GM23338 (cell line): ENCODE measurements at regions not wholly inside any gene's neighbourhood (a gene's known extent, or its start where the extent isn't known, plus 50 kb on each side); places are given as distances from the start of the nearest gene placed in this dataset.

Experiments used
- ATAC-seq: fragments of 200-7000 bp; cut with Tn5 transposase; 3 replicates; pipeline ENCODE4 v1.9.1; 2020
- DNase-seq: peaks from one replicate; pipeline ENCODE4 v3.0.0-alpha.2; 2015; ENCODE audit warnings: low spot score
- H2AFZ ChIP-seq: fragments of 200-600 bp; sonication (generic); 2 replicates; pipeline ENCODE4 v1.8.0; 2016; ENCODE audit warnings: antibody characterized with exemption, mild to moderate bottlenecking, moderate library complexity
- H3F3A ChIP-seq: fragments of 200-600 bp; sonication (generic); replicated peaks from 2 replicates; pipeline ENCODE4 v1.8.0; 2017; ENCODE audit warnings: antibody characterized with exemption, mixed run types, low read depth
- H3K27ac ChIP-seq: fragments of 200-600 bp; sonication (generic); 2 replicates; pipeline ENCODE4 v1.6.1; 2016; ENCODE audit warnings: low read depth
- H3K27me3 ChIP-seq: fragments of 200-600 bp; sonication (generic); 2 replicates; pipeline ENCODE4 v1.8.0; 2016; ENCODE audit warnings: mild to moderate bottlenecking, mixed run types, moderate library complexity; ENCODE audit not compliant: insufficient read depth
- H3K36me3 ChIP-seq: fragments of 200-600 bp; sonication (generic); 2 replicates; pipeline ENCODE4 v1.8.0; 2016; ENCODE audit warnings: mild to moderate bottlenecking; ENCODE audit not compliant: insufficient read depth
- H3K4me1 ChIP-seq: fragments of 200-600 bp; sonication (generic); 2 replicates; pipeline ENCODE4 v1.8.0; 2016; ENCODE audit warnings: mild to moderate bottlenecking, moderate library complexity; ENCODE audit not compliant: insufficient read depth
- H3K4me2 ChIP-seq: fragments of 200-600 bp; sonication (generic); 2 replicates; pipeline ENCODE4 v1.7.1; 2017; ENCODE audit warnings: mixed run types
- H3K4me3 ChIP-seq: fragments of 200-600 bp; sonication (generic); 2 replicates; pipeline ENCODE4 v1.6.1; 2016; ENCODE audit warnings: mixed run types
- H3K79me2 ChIP-seq: fragments of 200-600 bp; sonication (generic); replicated peaks from 2 replicates; pipeline ENCODE4 v1.8.0; 2017; ENCODE audit warnings: mild to moderate bottlenecking; ENCODE audit not compliant: insufficient read depth
- H3K9me2 ChIP-seq: fragments of 200-600 bp; sonication (generic); 2 replicates; pipeline ENCODE4 v1.8.0; 2017; ENCODE audit not compliant: insufficient read depth
- H4K20me1 ChIP-seq: fragments of 200-600 bp; sonication (generic); replicated peaks from 2 replicates; pipeline ENCODE4 v1.8.0; 2017; ENCODE audit warnings: mild to moderate bottlenecking; ENCODE audit not compliant: insufficient read depth
- H3K27ac Mint-ChIP-seq: 2 replicates; pipeline ENCODE4 v1.8.0; 2020; ENCODE audit warnings: inconsistent platforms, mild to moderate bottlenecking, moderate library complexity, mixed read lengths
- H3K27me3 Mint-ChIP-seq: 3 replicates; pipeline ENCODE4 v1.8.0; 2022; ENCODE audit warnings: low read depth, mild to moderate bottlenecking, moderate library complexity, mixed read lengths, inconsistent platforms; ENCODE audit not compliant: insufficient read depth, poor library complexity
- H3K36me3 Mint-ChIP-seq: 3 replicates; pipeline ENCODE4 v1.8.0; 2021; ENCODE audit warnings: low read depth, mild to moderate bottlenecking, inconsistent platforms, moderate library complexity, mixed read lengths
- H3K4me1 Mint-ChIP-seq: 3 replicates; pipeline ENCODE4 v1.8.0; 2020; ENCODE audit warnings: mild to moderate bottlenecking, inconsistent platforms, mixed read lengths
- H3K4me3 Mint-ChIP-seq: 3 replicates; pipeline ENCODE4 v1.8.0; 2021; ENCODE audit warnings: moderate library complexity, mild to moderate bottlenecking, inconsistent platforms, mixed read lengths
- H3K9me3 Mint-ChIP-seq: 3 replicates; pipeline ENCODE4 v1.8.0; 2020; ENCODE audit warnings: moderate library complexity, mild to moderate bottlenecking, inconsistent platforms, mixed read lengths
- CREB1 ChIP-seq: fragments of 250-450 bp; sonication (Bioruptor Pico); IDR thresholded peaks from 2 replicates; pipeline ENCODE4 v1.5.0; 2020; ENCODE audit warnings: low read depth, mild to moderate bottlenecking, moderate library complexity
- EZH2 ChIP-seq: fragments of 200-600 bp; sonication (generic); IDR thresholded peaks from one replicate; pipeline ENCODE4 v1.8.0; 2017; ENCODE audit warnings: antibody characterized with exemption, mild to moderate bottlenecking, low read depth; ENCODE audit not compliant: unreplicated experiment
- EZH2phosphoT487 ChIP-seq: fragments of 200-600 bp; sonication (generic); IDR thresholded peaks from one replicate; pipeline ENCODE4 v1.8.1; 2018; ENCODE audit warnings: antibody characterized with exemption; ENCODE audit not compliant: unreplicated experiment
- JUNB ChIP-seq: IDR thresholded peaks from one replicate; pipeline ENCODE4 v1.6.1; 2016; ENCODE audit warnings: antibody characterized with exemption; ENCODE audit not compliant: unreplicated experiment
- NANOG ChIP-seq: IDR thresholded peaks from 2 replicates; pipeline ENCODE4 v1.6.1; 2016; ENCODE audit warnings: antibody characterized with exemption, borderline replicate concordance
- POLR2AphosphoS5 ChIP-seq: IDR thresholded peaks from 2 replicates; pipeline ENCODE4 v1.6.1; 2016; ENCODE audit warnings: antibody characterized with exemption, low read depth
- STAT1 ChIP-seq: IDR thresholded peaks from one replicate; pipeline ENCODE4 v1.6.1; 2016; ENCODE audit warnings: antibody characterized with exemption; ENCODE audit not compliant: unreplicated experiment
- ZNF114 ChIP-seq: fragments of 250-450 bp; sonication (Bioruptor Pico); IDR thresholded peaks from 2 replicates; pipeline ENCODE4 v1.5.0; 2020; ENCODE audit warnings: mild to moderate bottlenecking, moderate library complexity
- ZNF331 ChIP-seq: fragments of 250-450 bp; sonication (Bioruptor Pico); IDR thresholded peaks from 2 replicates; pipeline ENCODE4 v1.5.0; 2020; ENCODE audit warnings: low read depth, mild to moderate bottlenecking, moderate library complexity
- TF ChIP-seq, protein P1 (sequence below), 2 experiments: fragments of 200-600 bp in 1 of 2; sonication (generic) in 1 of 2; conservative IDR thresholded peaks; 2 replicates each; pipeline versions ENCODE4 v1.5.1 to v1.6.1; 2016 to 2017; ENCODE audit warnings: antibody characterized with exemption in 2 of 2, low read depth in 2 of 2, mild to moderate bottlenecking in 2 of 2, moderate library complexity in 1 of 2
- TF ChIP-seq, protein P2 (sequence below): fragments of 250-450 bp; sonication (Bioruptor Pico); IDR thresholded peaks from 2 replicates; pipeline ENCODE4 v1.5.0; 2020; ENCODE audit warnings: mild to moderate bottlenecking, moderate library complexity
- TF ChIP-seq, protein P3 (sequence below): IDR thresholded peaks from one replicate; pipeline ENCODE4 v1.6.1; 2018; ENCODE audit warnings: antibody characterized with exemption; ENCODE audit not compliant: unreplicated experiment
- TF ChIP-seq, protein P4 (sequence below): IDR thresholded peaks from 2 replicates; pipeline ENCODE4 v1.6.1; 2016; ENCODE audit warnings: antibody characterized with exemption

DNA sequence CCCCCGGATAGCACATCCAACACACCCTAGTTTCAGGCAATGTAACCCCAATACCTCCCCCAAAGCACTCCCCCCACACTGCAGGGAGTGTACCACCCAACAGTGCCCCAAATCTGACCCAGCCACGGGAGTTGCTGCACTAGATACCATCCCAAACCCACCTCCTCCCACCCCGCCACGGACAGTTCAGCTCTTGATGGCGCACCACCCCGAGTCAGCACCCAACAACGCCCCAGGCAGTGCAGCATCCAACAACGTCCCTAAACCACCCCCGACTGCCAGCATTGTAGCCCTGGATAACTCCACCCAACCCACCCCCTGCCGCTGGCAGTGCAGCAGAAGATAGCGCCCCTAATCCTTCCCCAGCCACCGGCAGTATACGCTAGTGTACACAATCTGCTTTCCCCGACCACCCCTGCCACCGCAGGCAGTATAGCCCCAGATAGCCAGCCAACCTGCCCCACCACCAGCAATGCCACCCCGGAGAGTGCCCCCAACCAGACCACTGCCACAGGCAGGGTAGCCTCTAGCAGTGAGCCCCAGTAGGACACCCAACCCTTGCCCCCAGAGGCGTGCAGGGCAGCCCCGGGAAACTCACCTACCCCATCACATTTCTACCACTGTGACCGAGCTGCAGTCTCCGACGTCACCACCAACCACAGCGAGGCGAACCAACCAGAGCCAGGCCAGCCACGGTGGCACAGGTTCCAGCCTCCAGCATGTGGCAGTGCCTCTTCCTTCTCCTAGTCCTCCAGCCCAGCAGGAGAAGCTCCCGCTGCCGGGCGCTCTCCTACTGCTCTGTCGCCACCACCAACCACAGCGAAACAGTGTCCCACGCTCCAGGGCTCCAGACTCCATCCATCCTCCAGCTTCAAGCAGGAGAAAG lies 178.1 kb downstream of the POTEB3 start:
- Histone ChIP-seq H3K27me3 (no peaks in the 10 kb centered on the region), H3F3A (no peaks in the 10 kb centered on the region), H3K36me3 (peaks cover 32% of the 10 kb centered on the region), H3K27ac (no peak overlapping the region), H3K9me2 (no peaks in the 10 kb centered on the region), H3K4me3 (no peak overlapping the region), H3K79me2 (no peaks in the 10 kb centered on the region), H4K20me1 (no peaks in the 10 kb centered on the region), H3K4me2 (no peak overlapping the region), H3K4me1 (no peaks in the 10 kb centered on the region), H2AFZ (no peak overlapping the region)
- no peak for DNase-seq
- Mint-ChIP-seq H3K27ac (no peak overlapping the region), H3K4me3 (no peak overlapping the region; the same call in 2 of the 3 replicates), H3K27me3 (peaks cover 16% of the 10 kb centered on the region), H3K4me1 (no peaks in the 10 kb centered on the region; the same call in 2 of the 3 replicates), H3K36me3 (peaks cover 56% of the 10 kb centered on the region), H3K9me3 (peaks cover 91% of the 10 kb centered on the region)
- no peak for ATAC-seq
- TF ChIP-seq EZH2 (no peak), ZNF331 (CRISPR knock-in tag) (no peak), NANOG (no peak), CREB1 (CRISPR knock-in tag) (no peak), STAT1 (no peak), POLR2AphosphoS5 (no peak), EZH2phosphoT487 (no peak), ZNF114 (CRISPR knock-in tag) (no peak), JUNB (no peak)
- TF ChIP-seq, protein P1, sequence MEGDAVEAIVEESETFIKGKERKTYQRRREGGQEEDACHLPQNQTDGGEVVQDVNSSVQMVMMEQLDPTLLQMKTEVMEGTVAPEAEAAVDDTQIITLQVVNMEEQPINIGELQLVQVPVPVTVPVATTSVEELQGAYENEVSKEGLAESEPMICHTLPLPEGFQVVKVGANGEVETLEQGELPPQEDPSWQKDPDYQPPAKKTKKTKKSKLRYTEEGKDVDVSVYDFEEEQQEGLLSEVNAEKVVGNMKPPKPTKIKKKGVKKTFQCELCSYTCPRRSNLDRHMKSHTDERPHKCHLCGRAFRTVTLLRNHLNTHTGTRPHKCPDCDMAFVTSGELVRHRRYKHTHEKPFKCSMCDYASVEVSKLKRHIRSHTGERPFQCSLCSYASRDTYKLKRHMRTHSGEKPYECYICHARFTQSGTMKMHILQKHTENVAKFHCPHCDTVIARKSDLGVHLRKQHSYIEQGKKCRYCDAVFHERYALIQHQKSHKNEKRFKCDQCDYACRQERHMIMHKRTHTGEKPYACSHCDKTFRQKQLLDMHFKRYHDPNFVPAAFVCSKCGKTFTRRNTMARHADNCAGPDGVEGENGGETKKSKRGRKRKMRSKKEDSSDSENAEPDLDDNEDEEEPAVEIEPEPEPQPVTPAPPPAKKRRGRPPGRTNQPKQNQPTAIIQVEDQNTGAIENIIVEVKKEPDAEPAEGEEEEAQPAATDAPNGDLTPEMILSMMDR (conservative IDR thresholded peaks at IDR 0.05; ENCODE audit: low read depth in 2 of 2) = no peak
- TF ChIP-seq, protein P2, sequence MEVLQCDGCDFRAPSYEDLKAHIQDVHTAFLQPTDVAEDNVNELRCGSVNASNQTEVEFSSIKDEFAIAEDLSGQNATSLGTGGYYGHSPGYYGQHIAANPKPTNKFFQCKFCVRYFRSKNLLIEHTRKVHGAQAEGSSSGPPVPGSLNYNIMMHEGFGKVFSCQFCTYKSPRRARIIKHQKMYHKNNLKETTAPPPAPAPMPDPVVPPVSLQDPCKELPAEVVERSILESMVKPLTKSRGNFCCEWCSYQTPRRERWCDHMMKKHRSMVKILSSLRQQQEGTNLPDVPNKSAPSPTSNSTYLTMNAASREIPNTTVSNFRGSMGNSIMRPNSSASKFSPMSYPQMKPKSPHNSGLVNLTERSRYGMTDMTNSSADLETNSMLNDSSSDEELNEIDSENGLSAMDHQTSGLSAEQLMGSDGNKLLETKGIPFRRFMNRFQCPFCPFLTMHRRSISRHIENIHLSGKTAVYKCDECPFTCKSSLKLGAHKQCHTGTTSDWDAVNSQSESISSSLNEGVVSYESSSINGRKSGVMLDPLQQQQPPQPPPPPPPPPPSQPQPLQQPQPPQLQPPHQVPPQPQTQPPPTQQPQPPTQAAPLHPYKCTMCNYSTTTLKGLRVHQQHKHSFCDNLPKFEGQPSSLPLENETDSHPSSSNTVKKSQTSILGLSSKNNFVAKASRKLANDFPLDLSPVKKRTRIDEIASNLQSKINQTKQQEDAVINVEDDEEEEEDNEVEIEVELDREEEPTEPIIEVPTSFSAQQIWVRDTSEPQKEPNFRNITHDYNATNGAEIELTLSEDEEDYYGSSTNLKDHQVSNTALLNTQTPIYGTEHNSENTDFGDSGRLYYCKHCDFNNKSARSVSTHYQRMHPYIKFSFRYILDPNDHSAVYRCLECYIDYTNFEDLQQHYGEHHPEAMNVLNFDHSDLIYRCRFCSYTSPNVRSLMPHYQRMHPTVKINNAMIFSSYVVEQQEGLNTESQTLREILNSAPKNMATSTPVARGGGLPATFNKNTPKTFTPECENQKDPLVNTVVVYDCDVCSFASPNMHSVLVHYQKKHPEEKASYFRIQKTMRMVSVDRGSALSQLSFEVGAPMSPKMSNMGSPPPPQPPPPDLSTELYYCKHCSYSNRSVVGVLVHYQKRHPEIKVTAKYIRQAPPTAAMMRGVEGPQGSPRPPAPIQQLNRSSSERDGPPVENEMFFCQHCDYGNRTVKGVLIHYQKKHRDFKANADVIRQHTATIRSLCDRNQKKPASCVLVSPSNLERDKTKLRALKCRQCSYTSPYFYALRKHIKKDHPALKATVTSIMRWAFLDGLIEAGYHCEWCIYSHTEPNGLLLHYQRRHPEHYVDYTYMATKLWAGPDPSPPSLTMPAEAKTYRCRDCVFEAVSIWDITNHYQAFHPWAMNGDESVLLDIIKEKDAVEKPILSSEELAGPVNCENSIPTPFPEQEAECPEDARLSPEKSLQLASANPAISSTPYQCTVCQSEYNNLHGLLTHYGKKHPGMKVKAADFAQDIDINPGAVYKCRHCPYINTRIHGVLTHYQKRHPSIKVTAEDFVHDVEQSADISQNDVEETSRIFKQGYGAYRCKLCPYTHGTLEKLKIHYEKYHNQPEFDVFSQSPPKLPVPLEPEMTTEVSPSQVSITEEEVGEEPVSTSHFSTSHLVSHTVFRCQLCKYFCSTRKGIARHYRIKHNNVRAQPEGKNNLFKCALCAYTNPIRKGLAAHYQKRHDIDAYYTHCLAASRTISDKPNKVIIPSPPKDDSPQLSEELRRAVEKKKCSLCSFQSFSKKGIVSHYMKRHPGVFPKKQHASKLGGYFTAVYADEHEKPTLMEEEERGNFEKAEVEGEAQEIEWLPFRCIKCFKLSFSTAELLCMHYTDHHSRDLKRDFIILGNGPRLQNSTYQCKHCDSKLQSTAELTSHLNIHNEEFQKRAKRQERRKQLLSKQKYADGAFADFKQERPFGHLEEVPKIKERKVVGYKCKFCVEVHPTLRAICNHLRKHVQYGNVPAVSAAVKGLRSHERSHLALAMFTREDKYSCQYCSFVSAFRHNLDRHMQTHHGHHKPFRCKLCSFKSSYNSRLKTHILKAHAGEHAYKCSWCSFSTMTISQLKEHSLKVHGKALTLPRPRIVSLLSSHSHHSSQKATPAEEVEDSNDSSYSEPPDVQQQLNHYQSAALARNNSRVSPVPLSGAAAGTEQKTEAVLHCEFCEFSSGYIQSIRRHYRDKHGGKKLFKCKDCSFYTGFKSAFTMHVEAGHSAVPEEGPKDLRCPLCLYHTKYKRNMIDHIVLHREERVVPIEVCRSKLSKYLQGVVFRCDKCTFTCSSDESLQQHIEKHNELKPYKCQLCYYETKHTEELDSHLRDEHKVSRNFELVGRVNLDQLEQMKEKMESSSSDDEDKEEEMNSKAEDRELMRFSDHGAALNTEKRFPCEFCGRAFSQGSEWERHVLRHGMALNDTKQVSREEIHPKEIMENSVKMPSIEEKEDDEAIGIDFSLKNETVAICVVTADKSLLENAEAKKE (CRISPR knock-in tag) = no peak
- TF ChIP-seq, protein P3, sequence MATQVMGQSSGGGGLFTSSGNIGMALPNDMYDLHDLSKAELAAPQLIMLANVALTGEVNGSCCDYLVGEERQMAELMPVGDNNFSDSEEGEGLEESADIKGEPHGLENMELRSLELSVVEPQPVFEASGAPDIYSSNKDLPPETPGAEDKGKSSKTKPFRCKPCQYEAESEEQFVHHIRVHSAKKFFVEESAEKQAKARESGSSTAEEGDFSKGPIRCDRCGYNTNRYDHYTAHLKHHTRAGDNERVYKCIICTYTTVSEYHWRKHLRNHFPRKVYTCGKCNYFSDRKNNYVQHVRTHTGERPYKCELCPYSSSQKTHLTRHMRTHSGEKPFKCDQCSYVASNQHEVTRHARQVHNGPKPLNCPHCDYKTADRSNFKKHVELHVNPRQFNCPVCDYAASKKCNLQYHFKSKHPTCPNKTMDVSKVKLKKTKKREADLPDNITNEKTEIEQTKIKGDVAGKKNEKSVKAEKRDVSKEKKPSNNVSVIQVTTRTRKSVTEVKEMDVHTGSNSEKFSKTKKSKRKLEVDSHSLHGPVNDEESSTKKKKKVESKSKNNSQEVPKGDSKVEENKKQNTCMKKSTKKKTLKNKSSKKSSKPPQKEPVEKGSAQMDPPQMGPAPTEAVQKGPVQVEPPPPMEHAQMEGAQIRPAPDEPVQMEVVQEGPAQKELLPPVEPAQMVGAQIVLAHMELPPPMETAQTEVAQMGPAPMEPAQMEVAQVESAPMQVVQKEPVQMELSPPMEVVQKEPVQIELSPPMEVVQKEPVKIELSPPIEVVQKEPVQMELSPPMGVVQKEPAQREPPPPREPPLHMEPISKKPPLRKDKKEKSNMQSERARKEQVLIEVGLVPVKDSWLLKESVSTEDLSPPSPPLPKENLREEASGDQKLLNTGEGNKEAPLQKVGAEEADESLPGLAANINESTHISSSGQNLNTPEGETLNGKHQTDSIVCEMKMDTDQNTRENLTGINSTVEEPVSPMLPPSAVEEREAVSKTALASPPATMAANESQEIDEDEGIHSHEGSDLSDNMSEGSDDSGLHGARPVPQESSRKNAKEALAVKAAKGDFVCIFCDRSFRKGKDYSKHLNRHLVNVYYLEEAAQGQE = no peak
- TF ChIP-seq, protein P4, sequence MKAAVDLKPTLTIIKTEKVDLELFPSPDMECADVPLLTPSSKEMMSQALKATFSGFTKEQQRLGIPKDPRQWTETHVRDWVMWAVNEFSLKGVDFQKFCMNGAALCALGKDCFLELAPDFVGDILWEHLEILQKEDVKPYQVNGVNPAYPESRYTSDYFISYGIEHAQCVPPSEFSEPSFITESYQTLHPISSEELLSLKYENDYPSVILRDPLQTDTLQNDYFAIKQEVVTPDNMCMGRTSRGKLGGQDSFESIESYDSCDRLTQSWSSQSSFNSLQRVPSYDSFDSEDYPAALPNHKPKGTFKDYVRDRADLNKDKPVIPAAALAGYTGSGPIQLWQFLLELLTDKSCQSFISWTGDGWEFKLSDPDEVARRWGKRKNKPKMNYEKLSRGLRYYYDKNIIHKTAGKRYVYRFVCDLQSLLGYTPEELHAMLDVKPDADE = no peak
